HG02852 (cell line): ENCODE measurements at regions not wholly inside any gene's neighbourhood (a gene's known extent, or its start where the extent isn't known, plus 50 kb on each side); places are given as distances from the start of the nearest gene placed in this dataset.
"Not testable (repeated sequence)": the region's sequence is repeated elsewhere in the genome, so short reads cannot be mapped to it uniquely, and the experiment has no call there.

Experiments used
- ATAC-seq: cut with Tn5 transposase; IDR thresholded peaks from one replicate; pipeline ENCODE4 v1.9.1; 2021; ENCODE audit warnings: mild to moderate bottlenecking, moderate library complexity; ENCODE audit not compliant: unreplicated experiment

DNA sequence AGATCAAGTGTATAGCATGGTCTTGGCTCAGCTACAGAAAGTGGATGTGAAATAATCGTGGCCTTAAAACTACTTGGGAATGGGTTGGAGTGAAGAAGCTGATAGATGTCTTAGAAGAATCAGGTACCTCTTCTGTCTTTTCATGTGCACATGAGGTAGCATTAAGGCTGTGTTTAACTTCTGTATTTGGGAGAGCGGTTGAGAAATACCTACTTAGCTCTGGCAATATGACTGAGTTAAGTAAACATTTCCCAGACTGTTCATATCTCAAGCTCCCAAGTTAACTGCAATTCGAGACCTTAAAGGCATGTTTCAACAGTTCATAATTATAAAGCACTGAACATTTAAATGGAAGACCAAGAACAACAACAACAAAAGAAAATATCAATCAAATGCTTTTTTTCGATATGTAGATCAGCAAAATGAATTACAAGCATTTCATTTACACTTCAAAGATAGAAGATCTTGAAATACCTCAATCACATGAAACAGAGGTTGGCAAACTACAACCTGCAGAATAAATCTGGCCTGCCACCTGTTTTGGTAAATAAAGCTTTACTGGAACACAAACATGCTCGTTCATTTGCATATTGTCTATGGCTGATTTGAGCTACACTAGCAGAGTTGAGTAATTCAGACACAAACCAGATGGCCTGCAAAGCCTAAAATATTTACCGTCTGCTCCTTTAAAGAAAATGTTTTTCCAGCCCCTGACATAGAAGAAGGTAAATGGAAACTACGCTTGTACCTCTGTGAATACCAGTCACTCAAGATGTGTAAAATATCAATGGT is 337.1 kb upstream of the GLI3 start:
- ATAC-seq = no peak

DNA sequence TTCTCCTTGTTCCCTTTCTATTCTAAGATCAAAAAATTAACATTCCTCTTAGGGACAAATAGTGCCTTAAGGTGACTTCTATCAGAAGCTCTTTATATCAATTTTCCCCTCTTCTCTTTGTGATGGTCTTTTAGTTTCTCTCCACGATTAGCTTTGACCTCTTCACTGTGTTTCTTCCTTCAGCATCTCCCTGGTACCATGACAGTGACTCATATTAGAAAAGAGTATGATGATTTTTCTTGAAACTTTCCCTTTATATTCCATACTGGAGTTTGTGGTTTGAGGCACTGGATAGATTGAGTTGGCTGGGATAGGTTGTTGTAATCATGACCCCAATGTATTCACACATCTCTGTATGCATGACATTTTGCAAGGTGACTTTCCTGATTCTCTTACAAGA is 335.6 kb upstream of the GLI3 start:
- ATAC-seq = no peak

DNA sequence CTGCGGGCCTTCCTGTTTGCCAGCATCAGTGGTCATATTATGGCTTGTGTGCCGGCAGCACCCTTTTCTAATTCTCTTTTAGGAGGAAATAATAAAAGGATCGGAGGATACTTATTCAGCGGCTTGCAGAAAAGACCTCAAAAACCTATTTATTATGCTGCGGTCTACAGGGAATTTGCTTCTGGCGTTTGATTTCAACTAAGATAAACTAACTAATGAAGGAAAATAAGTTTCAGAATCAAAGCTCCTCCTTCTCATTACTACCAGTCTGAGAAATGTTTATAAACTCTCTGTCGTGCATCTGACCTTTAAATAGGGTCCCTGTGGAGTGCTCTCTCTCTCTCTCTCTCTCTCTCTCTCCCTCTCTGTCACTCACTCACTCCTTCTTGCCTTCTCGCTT is 335.0 kb upstream of the GLI3 start:
- ATAC-seq = no peak

- ATAC-seq = no peak
Measured at GRCh38 chr7:42570944-42571343, 333.9 kb upstream of the GLI3 start.

DNA sequence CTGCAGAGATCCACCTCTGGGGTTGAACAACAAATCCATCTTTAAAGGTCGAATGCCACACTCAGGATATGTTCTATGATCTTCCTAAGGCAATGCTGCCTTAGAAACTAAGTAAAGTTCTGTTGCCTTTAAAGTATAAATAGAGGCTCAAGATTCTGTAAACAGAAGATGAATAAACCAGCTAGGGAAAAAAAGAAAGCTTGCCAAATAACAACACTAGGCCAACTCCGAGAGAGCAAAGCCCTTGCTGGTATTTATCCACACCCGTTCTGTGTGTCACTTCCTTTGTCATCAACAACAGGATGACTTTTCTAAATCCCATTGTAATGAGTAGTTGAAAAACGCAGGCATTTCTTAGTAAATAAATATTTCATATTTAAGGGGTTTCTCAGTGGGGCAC is 330.0 kb upstream of the GLI3 start:
- ATAC-seq = no peak

GRCh38 chr7:42561797-42562196 is 324.8 kb upstream of the GLI3 start:
- no peak for ATAC-seq

- no peak for ATAC-seq
Measured at GRCh38 chr7:42560866-42561265, 323.9 kb upstream of the GLI3 start.

DNA sequence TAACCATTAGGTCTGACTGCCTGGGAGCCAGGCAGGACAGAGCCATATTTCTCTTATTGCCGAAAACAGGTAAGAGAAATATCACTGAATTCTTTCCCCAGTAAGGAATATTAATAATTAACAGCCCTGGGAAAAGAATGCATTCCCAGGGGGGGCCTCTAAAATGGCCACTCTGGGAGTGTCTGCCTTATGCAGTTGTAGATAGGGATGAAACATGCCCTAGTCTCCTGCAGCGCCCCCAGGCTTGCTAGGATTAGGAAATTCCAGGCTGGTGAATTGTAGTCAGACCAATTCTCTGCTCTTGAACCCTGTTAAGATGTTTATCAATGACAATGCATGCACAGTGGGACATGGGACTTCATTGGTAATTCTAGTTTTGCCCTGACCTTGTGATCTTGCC is 317.9 kb upstream of the GLI3 start:
- not testable (repeated sequence) for ATAC-seq

- ATAC-seq = no peak
Measured at GRCh38 chr7:42552227-42552626, 315.2 kb upstream of the GLI3 start.

DNA sequence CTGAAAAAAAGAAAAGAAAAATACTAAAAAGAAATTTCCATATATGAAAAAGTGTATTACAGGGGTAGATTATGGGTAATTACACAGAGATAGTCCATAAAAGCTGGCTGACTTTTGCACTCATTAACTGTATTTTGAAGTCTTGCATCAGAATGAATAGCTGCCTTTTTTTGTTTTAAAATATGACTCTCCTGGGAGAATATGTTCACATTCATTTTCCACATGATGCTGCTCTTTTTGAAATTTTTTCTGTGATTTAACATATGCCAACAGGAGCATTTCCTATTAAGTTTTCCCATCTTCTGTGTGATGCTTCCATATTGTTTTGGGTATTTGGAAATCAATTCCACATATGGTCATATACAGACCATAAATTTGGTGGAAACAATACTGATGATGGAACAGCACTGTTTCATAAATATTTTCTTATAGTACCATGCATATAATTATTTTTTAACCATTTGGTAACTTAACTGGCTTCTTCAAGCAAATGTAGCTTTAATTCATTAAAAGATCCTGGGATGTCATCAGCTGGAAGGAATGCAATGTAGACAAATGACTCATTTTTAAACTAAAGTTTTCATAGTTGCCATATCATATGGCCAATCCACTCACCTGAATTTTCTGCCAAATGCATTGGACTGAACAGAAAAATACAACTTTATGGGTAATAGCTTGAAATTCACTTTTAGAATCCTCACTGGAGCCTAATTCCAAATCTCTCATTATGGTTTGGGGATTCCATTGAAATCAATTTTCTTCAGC is 313.9 kb upstream of the GLI3 start:
- no peak for ATAC-seq

GRCh38 chr7:42549866-42550485 is 313.0 kb upstream of the GLI3 start:
- no peak for ATAC-seq

- no peak for ATAC-seq
Measured at GRCh38 chr7:42548816-42549611, 312.0 kb upstream of the GLI3 start.

GRCh38 chr7:42545049-42545724 is 308.2 kb upstream of the GLI3 start:
- ATAC-seq = no peak

DNA sequence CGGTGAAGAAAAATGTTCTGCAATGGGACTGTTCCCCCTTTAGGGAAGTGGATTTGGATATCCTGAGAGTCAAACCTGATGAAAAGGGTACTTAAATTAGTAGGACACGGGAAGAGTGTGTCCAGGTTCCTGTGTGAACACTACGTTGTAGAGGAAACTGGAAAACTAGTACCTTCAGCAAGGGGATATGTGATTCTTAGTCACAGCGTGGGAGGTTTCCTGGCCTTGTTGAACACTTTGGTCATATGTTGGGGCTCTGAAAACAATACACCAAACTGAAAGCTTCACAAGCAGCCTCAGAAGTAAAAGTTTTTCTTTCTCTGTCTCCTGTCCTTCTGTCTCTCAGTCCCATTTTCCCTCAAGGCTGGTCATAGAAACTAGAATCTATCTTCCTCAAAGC is 306.9 kb upstream of the GLI3 start:
- no peak for ATAC-seq

DNA sequence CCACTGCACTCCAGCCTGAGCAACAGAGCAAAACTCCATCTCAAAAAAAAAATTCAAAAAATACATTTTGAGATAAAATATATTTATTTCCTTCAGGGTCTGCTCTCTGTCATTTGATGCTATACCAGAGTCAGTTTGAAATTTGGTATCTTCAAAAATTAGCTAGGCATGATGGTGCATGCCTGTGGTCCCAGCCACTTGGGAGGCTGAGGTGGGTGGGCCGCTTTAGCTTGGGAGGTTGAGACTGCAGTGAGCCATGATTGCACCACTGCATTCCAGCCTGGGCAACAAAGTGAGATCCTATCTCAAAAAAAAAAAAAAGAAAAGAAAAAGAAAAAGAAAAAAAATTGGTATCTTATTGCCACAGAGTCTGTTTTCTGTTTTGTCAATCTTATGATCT is 305.4 kb upstream of the GLI3 start:
- ATAC-seq = not testable (repeated sequence)

DNA sequence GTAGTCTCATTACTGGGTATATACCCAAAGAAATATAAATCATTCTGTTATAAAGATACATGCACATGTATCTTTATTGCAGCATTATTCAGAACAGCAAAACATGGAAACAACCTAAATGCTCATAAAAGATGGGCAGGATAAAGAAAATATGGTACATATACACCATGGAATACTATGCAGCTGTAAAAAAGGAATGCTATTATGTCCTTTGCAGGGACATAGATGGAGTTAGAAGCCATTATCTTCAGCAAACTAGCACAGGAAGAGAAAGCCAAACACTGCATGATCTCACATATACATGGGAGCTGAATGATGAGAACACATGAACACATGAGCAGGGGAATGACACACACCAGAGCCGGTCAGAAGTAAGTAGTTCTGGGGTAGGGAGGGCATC is 297.4 kb upstream of the GLI3 start:
- ATAC-seq = no peak

DNA sequence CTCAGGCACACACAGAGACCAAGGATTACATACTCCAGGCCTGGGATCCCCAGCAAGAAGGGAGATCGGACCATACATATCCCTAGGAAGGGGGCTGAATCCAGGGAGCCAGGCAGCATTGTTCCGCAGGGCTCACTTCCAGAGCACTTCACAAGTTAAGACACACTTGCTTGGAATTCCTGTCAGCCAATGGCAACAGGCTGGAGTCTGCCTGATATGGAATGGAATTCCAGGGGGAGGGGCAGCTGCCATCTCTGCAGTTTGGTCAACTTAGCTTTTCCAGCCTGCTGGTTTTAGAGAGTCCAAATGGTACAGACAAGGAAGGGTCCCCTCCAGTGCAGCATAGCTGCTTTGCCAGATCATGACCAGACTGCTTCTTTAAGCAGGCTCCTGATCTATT is 290.0 kb upstream of the GLI3 start:
- ATAC-seq = no peak

- ATAC-seq = no peak
Measured at GRCh38 chr7:42522227-42522991, 285.4 kb upstream of the GLI3 start.

GRCh38 chr7:42511027-42511426 is 274.0 kb upstream of the GLI3 start:
- ATAC-seq = no peak

- no peak for ATAC-seq
Measured at GRCh38 chr7:42506097-42506496, 269.1 kb upstream of the GLI3 start.
